Activated naive CD8-positive, alpha-beta T cell treated with anti-CD3 and anti-CD28 coated beads, Interleukin-2, amount 50 U/mL, for 24 hours (primary cell): ENCODE measurements at regions not wholly inside any gene's neighbourhood (a gene's known extent, or its start where the extent isn't known, plus 50 kb on each side); places are given as distances from the start of the nearest gene placed in this dataset.
"Not testable (repeated sequence)": the region's sequence is repeated elsewhere in the genome, so short reads cannot be mapped to it uniquely, and the experiment has no call there.

Experiments used
- ATAC-seq: fragments of 150-1000 bp; cut with Tn5 transposase; one replicate; pipeline ENCODE4 v1.10.0; 2021
- DNase-seq: peaks from one replicate; pipeline ENCODE4 v3.0.0; 2021
- H3K27ac Mint-ChIP-seq: one replicate; pipeline ENCODE4 v1.8.0; 2021; ENCODE audit warnings: mild to moderate bottlenecking, mixed read lengths
- H3K27me3 Mint-ChIP-seq: one replicate; pipeline ENCODE4 v1.8.0; 2021; ENCODE audit warnings: mixed read lengths
- H3K36me3 Mint-ChIP-seq: one replicate; pipeline ENCODE4 v1.8.0; 2021; ENCODE audit warnings: low read depth, mixed read lengths
- H3K4me1 Mint-ChIP-seq: one replicate; pipeline ENCODE4 v1.8.0; 2021; ENCODE audit warnings: mixed read lengths
- H3K4me3 Mint-ChIP-seq: one replicate; pipeline ENCODE4 v1.8.0; 2021; ENCODE audit warnings: mild to moderate bottlenecking, moderate library complexity, mixed read lengths
- H3K9me3 Mint-ChIP-seq: one replicate; pipeline ENCODE4 v1.8.0; 2021; ENCODE audit warnings: mixed read lengths

- Mint-ChIP-seq H3K9me3 (no peaks in the 10 kb centered on the region), H3K27me3 (no peaks in the 10 kb centered on the region), H3K27ac (no peak overlapping the region), H3K4me3 (no peak overlapping the region), H3K36me3 (no peaks in the 10 kb centered on the region), H3K4me1 (no peaks in the 10 kb centered on the region)
- no peak for ATAC-seq
- DNase-seq = no peak
Observed at GRCh38 chr1:194813096-194813495, 1626.7 kb upstream of the B3GALT2 start.

GRCh38 chr1:194809665-194810064 lies 1623.3 kb upstream of the B3GALT2 start:
- Mint-ChIP-seq H3K4me1 (no peaks in the 10 kb centered on the region), H3K9me3 (no peaks in the 10 kb centered on the region), H3K36me3 (no peaks in the 10 kb centered on the region), H3K27ac (no peak overlapping the region), H3K27me3 (no peaks in the 10 kb centered on the region), H3K4me3 (no peak overlapping the region)
- ATAC-seq (no peak), DNase-seq (no peak)

GRCh38 chr1:194809215-194809614 lies 1622.8 kb upstream of the B3GALT2 start:
- Mint-ChIP-seq H3K4me1 (no peaks in the 10 kb centered on the region), H3K27ac (no peak overlapping the region), H3K9me3 (no peaks in the 10 kb centered on the region), H3K36me3 (no peaks in the 10 kb centered on the region), H3K4me3 (no peak overlapping the region), H3K27me3 (no peaks in the 10 kb centered on the region)
- ATAC-seq (no peak), DNase-seq (no peak)

- ATAC-seq (no peak), DNase-seq (no peak)
- no peak overlapping the region for H3K4me3 Mint-ChIP-seq
- H3K4me1 Mint-ChIP-seq = no peaks in the 10 kb centered on the region
- no peaks in the 10 kb centered on the region for H3K27me3 Mint-ChIP-seq
- no peaks in the 10 kb centered on the region for H3K9me3 Mint-ChIP-seq
- no peaks in the 10 kb centered on the region for H3K36me3 Mint-ChIP-seq
- no peak overlapping the region for H3K27ac Mint-ChIP-seq
Observed at GRCh38 chr1:194807530-194808220, 1621.3 kb upstream of the B3GALT2 start.

- Mint-ChIP-seq H3K36me3 (no peaks in the 10 kb centered on the region), H3K27ac (no peak overlapping the region), H3K4me3 (no peak overlapping the region), H3K9me3 (no peaks in the 10 kb centered on the region), H3K4me1 (no peaks in the 10 kb centered on the region), H3K27me3 (no peaks in the 10 kb centered on the region)
- no peak for DNase-seq
- ATAC-seq = no peak
Observed at GRCh38 chr1:194802572-194802971, 1616.2 kb upstream of the B3GALT2 start.

- ATAC-seq (no peak), DNase-seq (no peak)
- no peak overlapping the region for H3K4me3 Mint-ChIP-seq
- no peaks in the 10 kb centered on the region for H3K4me1 Mint-ChIP-seq
- H3K9me3 Mint-ChIP-seq = no peaks in the 10 kb centered on the region
- H3K27me3 Mint-ChIP-seq = no peaks in the 10 kb centered on the region
- no peak overlapping the region for H3K27ac Mint-ChIP-seq
- H3K36me3 Mint-ChIP-seq = no peaks in the 10 kb centered on the region
Observed at GRCh38 chr1:194795917-194796593, 1609.6 kb upstream of the B3GALT2 start.

- ATAC-seq = no peak
- no peak for DNase-seq
- Mint-ChIP-seq H3K4me3 (no peak overlapping the region), H3K27me3 (no peaks in the 10 kb centered on the region), H3K4me1 (no peaks in the 10 kb centered on the region), H3K9me3 (peaks cover 5% of the 10 kb centered on the region), H3K36me3 (no peaks in the 10 kb centered on the region), H3K27ac (no peak overlapping the region)
Observed at GRCh38 chr1:194787001-194787400, 1600.6 kb upstream of the B3GALT2 start.

GRCh38 chr1:194786027-194786426 lies 1599.6 kb upstream of the B3GALT2 start:
- Mint-ChIP-seq H3K4me1 (no peaks in the 10 kb centered on the region), H3K36me3 (no peaks in the 10 kb centered on the region), H3K27ac (no peak overlapping the region), H3K4me3 (no peak overlapping the region), H3K27me3 (no peaks in the 10 kb centered on the region), H3K9me3 (peaks cover 5% of the 10 kb centered on the region)
- no peak for ATAC-seq
- DNase-seq = no peak

GRCh38 chr1:194776657-194777056 lies 1590.2 kb upstream of the B3GALT2 start:
- no peaks in the 10 kb centered on the region for H3K27me3 Mint-ChIP-seq
- H3K4me3 Mint-ChIP-seq = no peak overlapping the region
- H3K9me3 Mint-ChIP-seq = peaks cover 9% of the 10 kb centered on the region
- ATAC-seq = no peak
- H3K36me3 Mint-ChIP-seq = no peaks in the 10 kb centered on the region
- no peaks in the 10 kb centered on the region for H3K4me1 Mint-ChIP-seq
- H3K27ac Mint-ChIP-seq = no peak overlapping the region
- no peak for DNase-seq

GRCh38 chr1:194774535-194774934 lies 1588.1 kb upstream of the B3GALT2 start:
- no peak for DNase-seq
- H3K27me3 Mint-ChIP-seq = no peaks in the 10 kb centered on the region
- H3K36me3 Mint-ChIP-seq = no peaks in the 10 kb centered on the region
- H3K4me3 Mint-ChIP-seq = no peak overlapping the region
- H3K4me1 Mint-ChIP-seq = no peaks in the 10 kb centered on the region
- peaks cover 9% of the 10 kb centered on the region for H3K9me3 Mint-ChIP-seq
- no peak overlapping the region for H3K27ac Mint-ChIP-seq
- ATAC-seq = no peak

GRCh38 chr1:194755241-194755994 lies 1569.0 kb upstream of the B3GALT2 start:
- no peaks in the 10 kb centered on the region for H3K4me1 Mint-ChIP-seq

GRCh38 chr1:194738843-194739242 lies 1552.4 kb upstream of the B3GALT2 start:
- not testable (repeated sequence) for H3K9me3 Mint-ChIP-seq, ATAC-seq, H3K27me3 Mint-ChIP-seq, H3K4me1 Mint-ChIP-seq, H3K4me3 Mint-ChIP-seq, H3K27ac Mint-ChIP-seq, H3K36me3 Mint-ChIP-seq, DNase-seq

More at GRCh38 chr1:194755241-194755994, 1569.0 kb upstream of the B3GALT2 start:
- Mint-ChIP-seq H3K9me3 (peaks cover 3% of the 10 kb centered on the region), H3K27ac (no peak overlapping the region), H3K36me3 (no peaks in the 10 kb centered on the region), H3K4me3 (no peak overlapping the region), H3K27me3 (no peaks in the 10 kb centered on the region)
- no peak for ATAC-seq
- no peak for DNase-seq

GRCh38 chr1:194734970-194735369 lies 1548.6 kb upstream of the B3GALT2 start:
- no peak overlapping the region for H3K4me3 Mint-ChIP-seq
- DNase-seq (no peak), ATAC-seq (no peak)
- no peaks in the 10 kb centered on the region for H3K27me3 Mint-ChIP-seq
- no peak overlapping the region for H3K27ac Mint-ChIP-seq
- H3K4me1 Mint-ChIP-seq = no peaks in the 10 kb centered on the region
- no peaks in the 10 kb centered on the region for H3K36me3 Mint-ChIP-seq
- peaks cover 3% of the 10 kb centered on the region for H3K9me3 Mint-ChIP-seq

- H3K4me3 Mint-ChIP-seq = no peak overlapping the region
- H3K4me1 Mint-ChIP-seq = peaks cover 3% of the 10 kb centered on the region
- H3K9me3 Mint-ChIP-seq = no peaks in the 10 kb centered on the region
- no peak overlapping the region for H3K27ac Mint-ChIP-seq
- H3K27me3 Mint-ChIP-seq = no peaks in the 10 kb centered on the region
- DNase-seq (no peak), ATAC-seq (no peak)
- no peaks in the 10 kb centered on the region for H3K36me3 Mint-ChIP-seq
Observed at GRCh38 chr1:194731025-194731424, 1544.6 kb upstream of the B3GALT2 start.

- peaks cover 3% of the 10 kb centered on the region for H3K4me1 Mint-ChIP-seq
- no peak for DNase-seq
- H3K36me3 Mint-ChIP-seq = no peaks in the 10 kb centered on the region
- no peak for ATAC-seq
- no peaks in the 10 kb centered on the region for H3K27me3 Mint-ChIP-seq
- no peak overlapping the region for H3K4me3 Mint-ChIP-seq
- no peak overlapping the region for H3K27ac Mint-ChIP-seq
- H3K9me3 Mint-ChIP-seq = no peaks in the 10 kb centered on the region
Observed at GRCh38 chr1:194730304-194730703, 1543.9 kb upstream of the B3GALT2 start.
